BLaER1 treated with 17β-estradiol and CSF1 and Interleukin-3, amounts not matched to agents 10 nM and 100 nM (cell line): ENCODE measurements at regions not wholly inside any gene's neighbourhood (a gene's known extent, or its start where the extent isn't known, plus 50 kb on each side); places are given as distances from the start of the nearest gene placed in this dataset.

ENCODE experiments used
- H3K27ac ChIP-seq, 11 experiments: shearing (Covaris generic); formaldehyde crosslinking; 2 replicates each; pipeline ENCODE4 v1.8.1; 2022
- H3K27me3 ChIP-seq, 11 experiments: shearing (Covaris generic); formaldehyde crosslinking; 2 replicates each; pipeline ENCODE4 v1.8.1; 2022
- H3K36me3 ChIP-seq, 11 experiments: shearing (Covaris generic); formaldehyde crosslinking; 2 replicates each; pipeline ENCODE4 v1.8.1; 2022
- H3K4me1 ChIP-seq, 10 experiments: shearing (Covaris generic); formaldehyde crosslinking; 2 replicates each; pipeline ENCODE4 v1.8.1; 2022
- H3K4me2 ChIP-seq, 11 experiments: shearing (Covaris generic); formaldehyde crosslinking; 2 replicates each; pipeline ENCODE4 v1.8.1; 2022
- H3K4me3 ChIP-seq, 10 experiments: shearing (Covaris generic); formaldehyde crosslinking; 2 replicates each; pipeline ENCODE4 v1.8.1; 2022
- H3K9ac ChIP-seq, 11 experiments: shearing (Covaris generic); formaldehyde crosslinking; 2 replicates each; pipeline ENCODE4 v1.8.1; 2022
- H3K9me3 ChIP-seq, 11 experiments: shearing (Covaris generic); formaldehyde crosslinking; replicated peaks in 1 of 11; 2 replicates each; pipeline ENCODE4 v1.8.1; 2022
- H4K20me1 ChIP-seq, 11 experiments: shearing (Covaris generic); formaldehyde crosslinking; 2 replicates each; pipeline ENCODE4 v1.8.1; 2022
- Cebpa-rat ChIP-seq, 11 experiments: shearing (Covaris generic); IDR thresholded peaks; 2 replicates each; pipeline ENCODE4 v1.8.1; 2022

GRCh38 chr9:84121991-84122523 is 141.5 kb downstream of the RMI1 start:
- TF ChIP-seq Cebpa-rat (IDR thresholded peaks at IDR 0.05) = no peak
- no peaks in the 10 kb centered on the region for H3K36me3 ChIP-seq
- no peaks in the 10 kb centered on the region for H3K4me1 ChIP-seq
- no peaks in the 10 kb centered on the region for H4K20me1 ChIP-seq
- H3K27me3 ChIP-seq = no peaks in the 10 kb centered on the region
- no peak overlapping the region for H3K27ac ChIP-seq
- peaks cover 0 to 17% (median 6%) of the 10 kb centered on the region in 11 experiments; a peak in 10 of 22 replicates for H3K9me3 ChIP-seq
- H3K4me2 ChIP-seq = no peak overlapping the region
- no peak overlapping the region for H3K4me3 ChIP-seq
- H3K9ac ChIP-seq = no peak overlapping the region

- no peak for TF ChIP-seq Cebpa-rat (IDR thresholded peaks at IDR 0.05)
- no peak overlapping the region for H3K9ac ChIP-seq
- H3K4me1 ChIP-seq = no peaks in the 10 kb centered on the region
Measured at GRCh38 chr9:84122572-84122971, 142.0 kb downstream of the RMI1 start.

GRCh38 chr9:84123648-84124406 is 143.2 kb downstream of the RMI1 start:
- Histone ChIP-seq H3K4me1 (no peaks in the 10 kb centered on the region), H3K4me3 (no peak overlapping the region), H3K36me3 (no peaks in the 10 kb centered on the region), H3K9me3 (peaks cover 0 to 6% (median 0%) of the 10 kb centered on the region in 11 experiments; a peak in 1 of 22 replicates), H3K4me2 (no peak overlapping the region), H3K27me3 (no peaks in the 10 kb centered on the region), H3K27ac (no peak overlapping the region), H3K9ac (no peak overlapping the region), H4K20me1 (no peaks in the 10 kb centered on the region)
- TF ChIP-seq Cebpa-rat (IDR thresholded peaks at IDR 0.05) = no peak

More at GRCh38 chr9:84122572-84122971, 142.0 kb downstream of the RMI1 start:
- Histone ChIP-seq H3K9me3 (peaks cover 0 to 12% (median 3%) of the 10 kb centered on the region in 11 experiments; a peak in 8 of 22 replicates), H3K27me3 (no peaks in the 10 kb centered on the region), H3K4me3 (no peak overlapping the region), H3K4me2 (no peak overlapping the region), H3K27ac (no peak overlapping the region), H4K20me1 (no peaks in the 10 kb centered on the region), H3K36me3 (no peaks in the 10 kb centered on the region)

DNA sequence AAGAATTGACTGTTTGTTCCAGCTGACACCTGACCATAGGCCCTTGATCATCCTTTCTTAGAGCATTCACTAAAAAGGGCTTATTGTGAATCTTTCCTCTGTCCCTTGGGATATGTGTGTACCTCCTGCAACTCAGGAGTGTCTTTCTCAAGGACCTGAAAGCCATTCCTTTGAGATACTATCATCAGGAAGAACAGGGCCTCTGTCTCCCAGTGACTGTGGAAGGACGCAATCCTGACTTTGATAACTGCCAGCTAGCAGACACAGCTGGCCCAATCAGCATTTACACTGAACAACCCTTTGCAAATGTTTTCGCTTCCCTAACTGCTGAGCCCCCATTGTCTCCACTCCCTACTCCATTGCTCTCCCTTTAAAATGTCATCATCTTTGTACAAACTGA is 144.4 kb downstream of the RMI1 start:
- Histone ChIP-seq H3K36me3 (no peaks in the 10 kb centered on the region), H3K4me3 (no peak overlapping the region), H3K9me3 (peaks cover 0 to 6% (median 0%) of the 10 kb centered on the region in 11 experiments; a peak in 1 of 22 replicates), H4K20me1 (no peaks in the 10 kb centered on the region), H3K4me2 (no peak overlapping the region), H3K27me3 (no peaks in the 10 kb centered on the region), H3K4me1 (no peaks in the 10 kb centered on the region), H3K9ac (no peak overlapping the region), H3K27ac (no peak overlapping the region)
- no peak for TF ChIP-seq Cebpa-rat (IDR thresholded peaks at IDR 0.05)

GRCh38 chr9:84129529-84129928 is 148.9 kb downstream of the RMI1 start:
- no peaks in the 10 kb centered on the region for H3K27me3 ChIP-seq
- no peak overlapping the region for H3K27ac ChIP-seq
- no peak overlapping the region for H3K4me2 ChIP-seq
- H4K20me1 ChIP-seq = no peaks in the 10 kb centered on the region
- no peak overlapping the region for H3K4me3 ChIP-seq
- H3K36me3 ChIP-seq = no peaks in the 10 kb centered on the region
- no peak overlapping the region for H3K9ac ChIP-seq
- TF ChIP-seq Cebpa-rat (IDR thresholded peaks at IDR 0.05) = no peak
- no peaks in the 10 kb centered on the region for H3K9me3 ChIP-seq
- no peaks in the 10 kb centered on the region for H3K4me1 ChIP-seq

DNA sequence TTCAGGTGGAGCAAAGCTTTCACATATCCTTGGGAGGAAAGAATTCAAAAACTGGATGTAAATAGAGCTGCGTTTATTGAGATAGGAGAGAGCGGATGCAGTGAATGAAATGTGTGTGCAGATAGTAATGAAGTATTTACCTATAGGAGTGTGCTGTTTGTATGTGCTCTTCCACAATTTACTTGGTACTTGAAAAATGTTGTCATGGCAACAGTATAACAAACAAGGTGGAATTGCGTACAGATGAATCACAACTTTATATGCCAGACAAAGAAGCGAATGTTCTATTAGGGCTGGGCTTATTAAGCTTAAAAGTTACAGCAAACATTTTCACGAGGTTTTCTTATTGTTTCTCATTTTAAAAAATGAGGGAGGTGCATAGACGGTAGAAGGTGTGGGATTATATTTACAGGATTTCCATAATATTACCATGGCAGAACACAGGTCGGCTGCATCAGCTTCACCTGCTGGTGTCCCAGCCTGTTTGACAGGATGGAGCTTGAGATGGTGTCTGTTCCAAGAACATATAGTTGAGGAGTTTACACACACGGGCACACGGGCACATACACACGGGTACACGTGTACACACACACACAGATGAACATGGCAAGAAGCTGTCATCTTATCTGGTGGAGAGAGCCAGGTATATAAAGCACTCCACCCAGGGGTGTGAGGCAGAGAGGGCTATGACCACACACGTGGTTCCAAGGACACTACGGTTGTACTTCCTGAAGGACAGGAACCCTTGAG is 155.7 kb downstream of the RMI1 start:
- Histone ChIP-seq H3K36me3 (no peaks in the 10 kb centered on the region), H3K4me1 (peaks cover 9 to 16% (median 12%) of the 10 kb centered on the region in 10 experiments), H3K9me3 (peaks cover 0 to 10% (median 8%) of the 10 kb centered on the region in 11 experiments; a peak in 15 of 22 replicates), H3K9ac (no peak overlapping the region), H3K4me2 (no peak overlapping the region), H3K27ac (no peak overlapping the region), H3K4me3 (no peak overlapping the region), H4K20me1 (no peaks in the 10 kb centered on the region), H3K27me3 (peaks cover 0 to 9% (median 0%) of the 10 kb centered on the region in 11 experiments; a peak in 8 of 22 replicates)
- no peak for TF ChIP-seq Cebpa-rat (IDR thresholded peaks at IDR 0.05)

- Histone ChIP-seq H3K27me3 (peaks cover 0 to 10% (median 0%) of the 10 kb centered on the region in 11 experiments; a peak in 8 of 22 replicates), H3K4me1 (peaks cover 9 to 16% (median 12%) of the 10 kb centered on the region in 10 experiments), H3K36me3 (no peaks in the 10 kb centered on the region), H3K27ac (no peak overlapping the region), H3K9ac (no peak overlapping the region), H3K4me2 (no peak overlapping the region), H3K4me3 (no peak overlapping the region), H4K20me1 (no peaks in the 10 kb centered on the region), H3K9me3 (peaks cover 0 to 10% (median 8%) of the 10 kb centered on the region in 11 experiments; a peak in 15 of 22 replicates)
- TF ChIP-seq Cebpa-rat (IDR thresholded peaks at IDR 0.05) = no peak
Measured at GRCh38 chr9:84137968-84138367, 157.4 kb downstream of the RMI1 start.

DNA sequence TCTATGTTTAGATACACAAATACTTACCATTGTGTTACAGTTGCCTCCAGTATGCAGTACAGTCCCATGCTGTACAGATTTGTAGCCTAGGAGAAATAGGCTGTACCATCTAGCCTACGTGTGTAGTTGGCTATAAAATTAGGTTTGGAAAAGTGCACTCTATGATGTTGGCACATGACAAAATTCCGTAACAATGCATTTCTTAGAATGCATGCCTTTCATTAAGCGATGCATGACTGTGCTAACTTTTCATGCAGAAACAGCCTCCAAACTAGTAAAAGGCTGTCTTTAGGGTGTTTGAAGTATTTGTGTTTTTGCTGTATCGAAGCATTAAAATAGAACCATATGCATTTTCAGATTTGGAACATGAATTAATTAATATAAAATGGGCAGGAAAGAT is 157.9 kb downstream of the RMI1 start:
- Histone ChIP-seq H3K27ac (no peak overlapping the region), H3K4me1 (peaks cover 9 to 16% (median 12%) of the 10 kb centered on the region in 10 experiments), H3K27me3 (peaks cover 0 to 10% (median 0%) of the 10 kb centered on the region in 11 experiments; a peak in 8 of 22 replicates), H3K4me3 (no peak overlapping the region), H3K4me2 (peak overlapping the region in 3 of 11 experiments; percentile 45 to 64 (median 54); a peak in 2 of 22 replicates), H3K9me3 (peaks cover 0 to 10% (median 8%) of the 10 kb centered on the region in 11 experiments; a peak in 15 of 22 replicates), H3K36me3 (no peaks in the 10 kb centered on the region), H3K9ac (no peak overlapping the region), H4K20me1 (no peaks in the 10 kb centered on the region)
- no peak for TF ChIP-seq Cebpa-rat (IDR thresholded peaks at IDR 0.05)
